H9 (cell line): ENCODE measurements at regions not wholly inside any gene's neighbourhood (a gene's known extent, or its start where the extent isn't known, plus 50 kb on each side); places are given as distances from the start of the nearest gene placed in this dataset.

ENCODE experiments used
- DNase-seq: peaks from one replicate; pipeline ENCODE4 v3.0.0-alpha.2; 2017
- H2AFZ ChIP-seq: one replicate; pipeline ENCODE4 v1.6.1; 2013; ENCODE audit warnings: mild to moderate bottlenecking, low read length, control low read depth, moderate library complexity
- H2AK5ac ChIP-seq: 2 replicates; pipeline ENCODE4 v1.6.1; 2013; ENCODE audit warnings: low read length, control low read depth, mixed read lengths; ENCODE audit not compliant: insufficient read length
- H2BK120ac ChIP-seq: one replicate; pipeline ENCODE4 v1.6.1; 2013; ENCODE audit warnings: low read depth, mild to moderate bottlenecking, low read length, control low read depth, inconsistent platforms; ENCODE audit not compliant: poor library complexity, severe bottlenecking
- H2BK12ac ChIP-seq: 2 replicates; pipeline ENCODE4 v1.6.1; 2013; ENCODE audit warnings: low read length, control low read depth, mixed read lengths, low read depth; ENCODE audit not compliant: insufficient read length
- H2BK15ac ChIP-seq: 2 replicates; pipeline ENCODE4 v1.6.1; 2013; ENCODE audit warnings: low read depth, low read length, control low read depth
- H2BK20ac ChIP-seq: one replicate; pipeline ENCODE4 v1.6.1; 2013; ENCODE audit warnings: low read depth, mild to moderate bottlenecking, low read length, control low read depth, inconsistent platforms; ENCODE audit not compliant: poor library complexity, severe bottlenecking
- H2BK5ac ChIP-seq: 2 replicates; pipeline ENCODE4 v1.6.1; 2013; ENCODE audit warnings: low read length, control low read depth, mixed read lengths; ENCODE audit not compliant: insufficient read length
- H3K14ac ChIP-seq: 2 replicates; pipeline ENCODE4 v1.6.1; 2013; ENCODE audit warnings: low read length, control low read depth; ENCODE audit not compliant: insufficient read depth
- H3K18ac ChIP-seq: 2 replicates; pipeline ENCODE4 v1.6.1; 2013; ENCODE audit warnings: low read depth, mild to moderate bottlenecking, mixed read lengths, low read length, control low read depth; ENCODE audit not compliant: insufficient read length
- H3K23ac ChIP-seq: 2 replicates; pipeline ENCODE4 v1.6.1; 2013; ENCODE audit warnings: low read length, control low read depth, mixed read lengths, low read depth; ENCODE audit not compliant: insufficient read length
- H3K23me2 ChIP-seq: 2 replicates; pipeline ENCODE4 v1.6.1; 2013; ENCODE audit warnings: low read depth, mild to moderate bottlenecking, mixed read lengths, low read length, control low read depth; ENCODE audit not compliant: insufficient read length, poor library complexity, severe bottlenecking
- H3K27ac ChIP-seq: 2 replicates; pipeline ENCODE4 v1.5.1; 2013; ENCODE audit warnings: low read length, control low read depth, mixed read lengths, low read depth; ENCODE audit not compliant: insufficient read length
- H3K27me3 ChIP-seq: 2 replicates; pipeline ENCODE4 v1.6.1; 2013; ENCODE audit warnings: low read length, control low read depth, inconsistent platforms; ENCODE audit not compliant: insufficient read depth
- H3K4ac ChIP-seq: 2 replicates; pipeline ENCODE4 v1.6.1; 2013; ENCODE audit warnings: low read depth, mild to moderate bottlenecking, control low read depth, inconsistent platforms, low read length, moderate library complexity
- H3K4me1 ChIP-seq: 2 replicates; pipeline ENCODE4 v1.6.1; 2013; ENCODE audit warnings: low read length, control low read depth, inconsistent platforms; ENCODE audit not compliant: insufficient read depth
- H3K4me2 ChIP-seq: 2 replicates; pipeline ENCODE4 v1.6.1; 2013; ENCODE audit warnings: low read length, control low read depth, mixed read lengths; ENCODE audit not compliant: insufficient read length, insufficient read depth
- H3K56ac ChIP-seq: 2 replicates; pipeline ENCODE4 v1.6.1; 2013; ENCODE audit warnings: low read depth, mild to moderate bottlenecking, mixed read lengths, low read length, control low read depth; ENCODE audit not compliant: insufficient read length
- H3K79me1 ChIP-seq: 2 replicates; pipeline ENCODE4 v1.6.1; 2013; ENCODE audit warnings: low read depth, mild to moderate bottlenecking, moderate library complexity, low read length, control low read depth, inconsistent platforms; ENCODE audit not compliant: insufficient read depth, poor library complexity, severe bottlenecking
- H3K79me2 ChIP-seq: 2 replicates; pipeline ENCODE4 v1.6.1; 2013; ENCODE audit warnings: low read length, control low read depth, inconsistent platforms; ENCODE audit not compliant: insufficient read depth
- H3K9ac ChIP-seq: 2 replicates; pipeline ENCODE4 v1.6.1; 2013; ENCODE audit warnings: low read length, control low read depth, mixed read lengths; ENCODE audit not compliant: insufficient read length; ENCODE audit errors: extremely low read depth
- H3K9me3 ChIP-seq: one replicate; pipeline ENCODE4 v1.6.1; 2013; ENCODE audit warnings: low read depth, low read length, inconsistent platforms; ENCODE audit not compliant: control insufficient read depth
- H3T11ph ChIP-seq: one replicate; pipeline ENCODE4 v1.6.1; 2013; ENCODE audit warnings: mild to moderate bottlenecking, low read length, control low read depth, inconsistent platforms
- H4K20me1 ChIP-seq: one replicate; pipeline ENCODE4 v1.6.1; 2013; ENCODE audit not compliant: control insufficient read depth, insufficient read length, insufficient read depth
- H4K5ac ChIP-seq: 2 replicates; pipeline ENCODE4 v1.6.1; 2013; ENCODE audit warnings: low read depth, mild to moderate bottlenecking, mixed read lengths, low read length, control low read depth; ENCODE audit not compliant: insufficient read length
- H4K8ac ChIP-seq: replicated peaks from 2 replicates; pipeline ENCODE4 v1.6.1; 2013; ENCODE audit warnings: low read length, control low read depth, mixed read lengths, low read depth; ENCODE audit not compliant: insufficient read length
- H4K91ac ChIP-seq: 2 replicates; pipeline ENCODE4 v1.6.1; 2013; ENCODE audit warnings: low read depth, mild to moderate bottlenecking, moderate library complexity, mixed read lengths, low read length, control low read depth; ENCODE audit not compliant: insufficient read length
- H3K27ac Mint-ChIP-seq, 3 experiments: 2 replicates in 2 of 3; 3 replicates in 1 of 3; pipeline ENCODE4 v1.8.0; 2020 to 2021; ENCODE audit warnings: mixed read lengths in 3 of 3, mild to moderate bottlenecking in 1 of 3, moderate library complexity in 1 of 3
- H3K27me3 Mint-ChIP-seq: 2 replicates; pipeline ENCODE4 v1.8.0; 2021; ENCODE audit warnings: low read depth, mild to moderate bottlenecking, moderate library complexity, mixed read lengths
- H3K36me3 Mint-ChIP-seq, 3 experiments: 2 replicates in 2 of 3; 3 replicates in 1 of 3; pipeline ENCODE4 v1.8.0; 2020 to 2021; ENCODE audit warnings: low read depth in 3 of 3, mixed read lengths in 3 of 3; ENCODE audit not compliant: insufficient read depth in 1 of 3
- H3K4me1 Mint-ChIP-seq, 2 experiments: 2 replicates each; pipeline ENCODE4 v1.8.0; 2020; ENCODE audit warnings: mixed read lengths in 2 of 2
- H3K4me3 Mint-ChIP-seq, 2 experiments: 2 replicates in 1 of 2; 3 replicates in 1 of 2; pipeline ENCODE4 v1.8.0; 2020 to 2021; ENCODE audit warnings: mild to moderate bottlenecking in 2 of 2, mixed read lengths in 2 of 2, moderate library complexity in 1 of 2
- H3K9me3 Mint-ChIP-seq, 2 experiments: 2 replicates in 1 of 2; 3 replicates in 1 of 2; pipeline ENCODE4 v1.8.0; 2020; ENCODE audit warnings: mild to moderate bottlenecking in 2 of 2, mixed read lengths in 2 of 2, moderate library complexity in 1 of 2
- CTCF ChIP-seq: fragments of 200-600 bp; sonication (generic); conservative IDR thresholded peaks from 3 replicates; pipeline ENCODE4 v1.8.0; 2021; ENCODE audit warnings: antibody characterized with exemption, mild to moderate bottlenecking
- WGBS: extraction: QIAGEN DNeasy Blood & Tissue Kit; methylation state at CpG from one replicate; pipeline ENCODE4 v1.1.7; 2013; ENCODE audit warnings: missing lambda C conversion rate, low lambda C conversion rate, mixed read lengths; ENCODE audit not compliant: insufficient read length; ENCODE audit errors: extremely low coverage; 5-methylcytosine and 5-hydroxymethylcytosine counted together

GRCh38 chr13:104065328-104065727 is 999.1 kb upstream of the SLC10A2 start:
- Histone ChIP-seq H3K18ac (no peak overlapping the region), H2AFZ (no peak overlapping the region), H3K9me3 (no peaks in the 10 kb centered on the region), H3K23ac (no peak overlapping the region), H4K5ac (no peak overlapping the region), H3K79me2 (no peaks in the 10 kb centered on the region), H2BK5ac (no peak overlapping the region), H4K8ac (no peak overlapping the region), H4K91ac (no peak overlapping the region), H4K20me1 (no peaks in the 10 kb centered on the region), H3K4me1 (no peaks in the 10 kb centered on the region), H3K9ac (no peak overlapping the region), H2BK20ac (no peak overlapping the region), H3K79me1 (no peaks in the 10 kb centered on the region), H3T11ph (no peak overlapping the region), H3K4me2 (no peak overlapping the region), H2BK12ac (no peak overlapping the region), H3K27me3 (no peaks in the 10 kb centered on the region), H2BK120ac (no peak overlapping the region), H2AK5ac (no peak overlapping the region), H3K56ac (no peak overlapping the region), H3K23me2 (no peaks in the 10 kb centered on the region), H3K4ac (no peak overlapping the region), H3K27ac (no peak overlapping the region), H2BK15ac (no peak overlapping the region), H3K14ac (no peak overlapping the region)
- Mint-ChIP-seq H3K4me1 (no peaks in the 10 kb centered on the region), H3K27me3 (no peaks in the 10 kb centered on the region), H3K27ac (no peak overlapping the region), H3K36me3 (no peaks in the 10 kb centered on the region), H3K4me3 (no peak overlapping the region), H3K9me3 (no peaks in the 10 kb centered on the region; a peak in 1 of 5 replicates)
- DNase-seq: no peak
- TF ChIP-seq CTCF: no peak
- WGBS: no CpG with 5 or more reads among the region's 2 CpGs
